HG03558 (cell line): ENCODE measurements at regions not wholly inside any gene's neighbourhood (a gene's known extent, or its start where the extent isn't known, plus 50 kb on each side); places are given as distances from the start of the nearest gene placed in this dataset.
"Not testable (repeated sequence)": the region's sequence is repeated elsewhere in the genome, so short reads cannot be mapped to it uniquely, and the experiment has no call there.

ENCODE experiments used
- ATAC-seq: cut with Tn5 transposase; IDR thresholded peaks from one replicate; pipeline ENCODE4 v1.9.1; 2021; ENCODE audit warnings: moderate number of reproducible peaks; ENCODE audit not compliant: unreplicated experiment; ENCODE audit errors: extremely low read depth

DNA sequence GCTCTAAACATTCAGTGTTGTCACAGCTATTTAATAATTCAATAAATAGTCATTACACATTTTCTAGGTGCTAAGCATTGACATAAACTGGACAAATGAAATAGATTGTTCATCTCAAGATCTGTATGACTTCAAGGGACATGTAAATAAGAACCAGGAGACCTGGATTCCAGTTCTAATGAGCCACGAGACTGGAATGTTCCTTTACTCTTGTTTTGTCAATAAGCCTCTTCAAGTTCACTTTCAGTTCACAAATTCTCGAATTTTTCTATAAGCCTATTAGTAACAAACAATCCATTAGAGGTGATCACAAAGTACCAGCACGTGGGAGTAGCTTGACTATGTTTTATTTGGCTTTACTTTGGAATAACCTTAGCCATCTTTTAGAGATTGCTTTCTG is 514.0 kb upstream of the SMIM31 start:
- ATAC-seq = no peak

DNA sequence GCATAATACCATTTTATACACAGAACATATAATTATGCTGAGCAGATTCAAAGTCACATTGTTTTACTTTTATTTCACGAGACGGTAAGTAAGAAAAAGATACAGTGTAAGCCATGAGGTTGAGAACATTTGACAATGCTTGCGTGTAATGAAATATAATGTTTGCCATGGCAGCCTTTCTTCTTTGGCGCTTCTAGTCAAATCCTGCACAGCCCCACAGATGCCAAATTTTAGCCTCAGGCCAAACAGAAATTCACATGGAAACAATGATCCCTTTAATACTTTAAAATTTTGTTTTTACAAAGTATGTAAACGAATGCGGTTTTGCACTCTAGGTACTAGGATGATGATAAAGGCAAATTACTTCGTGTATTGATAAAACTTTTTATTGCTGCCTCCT is 502.7 kb upstream of the SMIM31 start:
- no peak for ATAC-seq

- no peak for ATAC-seq
These were observed 501.6 kb upstream of the SMIM31 start for GRCh38 chr4:164252286-164252685.

DNA sequence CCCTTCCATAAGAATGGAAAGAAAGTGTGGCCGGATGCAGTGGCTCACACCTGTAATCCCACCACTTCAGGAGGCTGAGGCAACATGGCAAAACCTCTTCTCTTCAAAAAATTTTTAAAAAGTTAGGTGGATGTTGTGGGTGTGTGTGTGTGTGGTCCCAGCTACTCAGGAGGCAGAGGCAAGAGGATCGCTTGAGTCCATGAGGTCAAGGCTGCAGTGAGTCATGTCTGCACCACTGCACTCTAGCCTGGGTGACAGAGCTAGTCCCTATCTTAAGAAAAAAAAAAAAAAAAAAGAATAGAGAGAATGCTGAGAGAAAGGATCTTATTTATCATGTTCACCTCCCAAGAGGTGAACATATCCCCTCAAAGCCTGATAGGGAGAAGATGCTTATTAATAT is 492.1 kb upstream of the SMIM31 start:
- ATAC-seq = no peak

DNA sequence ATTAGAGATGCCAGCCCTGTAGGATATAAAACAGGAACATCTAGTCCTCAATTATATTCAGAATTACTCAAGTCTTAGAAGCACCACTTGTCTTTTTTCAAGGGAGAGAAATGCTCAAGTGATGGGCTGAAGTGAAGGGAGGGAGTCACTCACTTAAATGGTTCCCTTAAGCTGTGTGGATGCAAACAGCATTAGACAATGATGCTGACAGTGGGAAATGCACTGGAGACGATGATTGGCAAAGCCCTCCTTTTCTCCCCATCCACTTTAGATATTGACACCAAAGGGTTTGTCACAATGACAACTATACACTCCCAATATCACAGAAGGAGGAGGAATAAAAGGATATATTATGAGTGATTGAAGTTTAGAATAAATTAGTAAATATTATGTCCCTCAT is 491.4 kb upstream of the SMIM31 start:
- ATAC-seq = not testable (repeated sequence)

DNA sequence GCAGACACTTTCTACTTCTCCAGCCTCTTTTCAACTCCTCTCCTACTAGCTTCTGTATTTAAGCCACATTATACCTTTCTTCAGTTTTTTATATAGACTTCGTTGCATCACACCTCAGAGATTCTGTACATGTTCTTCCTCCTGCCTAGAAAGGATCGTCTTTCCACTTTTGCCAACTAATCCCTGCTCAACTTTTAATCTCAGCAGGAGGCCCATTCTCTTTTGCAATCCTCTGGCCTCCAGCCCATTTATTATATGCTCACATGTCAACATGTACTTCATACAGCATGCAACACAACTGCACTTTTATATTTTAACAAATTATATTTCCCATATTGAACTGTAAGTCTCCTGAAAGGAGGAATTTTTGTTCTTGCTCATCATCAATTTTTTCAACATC is 476.5 kb upstream of the SMIM31 start:
- not testable (repeated sequence) for ATAC-seq

- ATAC-seq = no peak
These were observed 466.8 kb upstream of the SMIM31 start for GRCh38 chr4:164287173-164287572.

DNA sequence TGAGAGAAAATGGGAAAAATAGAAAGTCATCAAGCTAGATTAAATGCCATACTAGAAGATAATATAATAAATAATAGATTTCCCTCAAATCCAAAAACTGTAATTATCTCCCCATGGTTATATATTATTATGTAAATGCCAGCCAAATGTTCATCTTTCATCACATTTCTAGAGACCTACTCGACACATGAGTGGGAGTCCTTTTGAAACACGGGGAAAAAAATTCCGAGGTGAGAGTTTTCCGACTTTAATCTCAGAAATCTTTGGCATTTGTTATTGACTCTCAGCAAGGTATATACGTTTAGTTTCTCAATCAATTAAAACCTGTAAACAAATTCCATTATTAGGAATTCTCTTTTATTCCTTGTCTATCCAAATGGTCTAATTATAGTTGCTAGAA is 465.4 kb upstream of the SMIM31 start:
- no peak for ATAC-seq

DNA sequence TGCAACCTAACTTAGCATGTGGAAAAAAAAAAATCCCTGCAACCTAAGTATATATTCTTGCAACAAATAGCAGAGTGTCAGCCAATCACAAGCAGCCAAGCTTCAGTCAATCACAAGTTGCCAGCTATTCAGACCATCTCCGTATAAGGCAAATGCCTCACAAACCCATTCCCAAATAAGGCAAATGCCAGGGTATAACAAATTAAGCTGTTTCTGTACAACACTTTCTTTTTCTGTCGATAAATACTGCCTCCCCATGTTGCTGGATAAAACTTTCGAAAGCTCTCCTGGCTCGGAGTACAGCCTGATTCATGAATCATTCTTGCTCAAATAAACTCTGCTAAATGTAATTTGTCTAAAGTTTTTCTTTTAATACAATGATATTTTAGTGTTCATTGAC is 460.7 kb upstream of the SMIM31 start:
- ATAC-seq = no peak

- no peak for ATAC-seq
These were observed 460.2 kb upstream of the SMIM31 start for GRCh38 chr4:164293743-164294142.

GRCh38 chr4:164301430-164301829 is 452.5 kb upstream of the SMIM31 start:
- ATAC-seq = no peak

GRCh38 chr4:164304101-164304639 is 449.8 kb upstream of the SMIM31 start:
- ATAC-seq = peak; percentile 65

- no peak for ATAC-seq
These were observed 449.1 kb upstream of the SMIM31 start for GRCh38 chr4:164304861-164305260.

DNA sequence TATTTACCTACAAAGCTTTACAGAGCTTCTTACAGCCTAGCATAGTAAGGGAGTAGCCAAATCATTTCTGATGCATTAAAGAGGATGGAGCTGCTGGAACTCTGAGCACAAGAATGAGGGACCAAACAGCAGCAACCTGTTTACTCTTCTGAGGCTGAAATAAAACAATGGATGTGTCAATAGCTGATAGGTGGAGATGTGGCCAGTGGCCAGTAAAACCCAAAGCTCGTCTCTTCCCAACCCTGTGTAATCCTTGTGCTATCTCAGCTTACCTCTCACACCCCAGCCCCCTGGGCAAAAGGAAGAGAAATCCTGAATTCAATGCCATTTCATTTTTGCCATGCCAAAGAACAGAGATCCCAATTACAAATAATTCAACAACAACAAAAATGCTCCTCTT is 446.7 kb upstream of the SMIM31 start:
- no peak for ATAC-seq

DNA sequence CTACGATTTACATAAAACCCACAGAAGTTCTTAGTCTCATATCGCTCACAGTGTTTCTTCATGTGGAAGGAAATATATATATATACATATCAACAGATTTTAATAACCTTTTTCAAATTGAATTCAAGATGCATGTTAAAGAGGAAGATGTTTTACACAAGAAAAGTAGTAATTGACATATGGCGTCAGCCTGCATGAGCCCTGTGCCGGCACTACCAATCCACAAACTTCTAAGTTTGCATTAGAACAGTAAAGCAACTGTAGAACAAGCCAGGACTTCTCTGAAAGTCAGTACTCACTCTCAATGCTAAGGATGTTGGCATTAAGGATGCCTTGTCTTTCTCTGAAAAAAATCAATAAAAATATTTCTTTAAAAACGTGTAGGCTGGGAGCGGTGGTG is 441.3 kb upstream of the SMIM31 start:
- no peak for ATAC-seq

DNA sequence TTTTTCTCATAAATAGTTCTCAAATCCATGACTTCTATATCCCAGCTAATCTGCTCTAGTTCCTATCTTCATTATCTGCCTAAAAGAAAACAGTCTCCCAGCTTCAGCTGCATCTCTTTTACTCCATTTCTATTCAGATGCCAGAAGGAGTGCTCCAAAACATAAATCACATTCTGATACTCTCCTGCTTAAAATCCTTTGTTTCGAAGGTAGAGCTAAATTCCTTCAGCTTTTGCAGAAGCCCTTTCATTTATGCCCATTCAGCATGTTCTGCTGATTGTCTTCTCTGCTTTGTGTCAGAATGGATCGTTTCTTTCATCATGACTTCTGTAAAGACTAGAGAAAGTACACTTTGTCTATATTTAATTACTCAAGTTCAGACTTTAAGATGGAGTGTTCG is 440.1 kb upstream of the SMIM31 start:
- ATAC-seq = no peak

DNA sequence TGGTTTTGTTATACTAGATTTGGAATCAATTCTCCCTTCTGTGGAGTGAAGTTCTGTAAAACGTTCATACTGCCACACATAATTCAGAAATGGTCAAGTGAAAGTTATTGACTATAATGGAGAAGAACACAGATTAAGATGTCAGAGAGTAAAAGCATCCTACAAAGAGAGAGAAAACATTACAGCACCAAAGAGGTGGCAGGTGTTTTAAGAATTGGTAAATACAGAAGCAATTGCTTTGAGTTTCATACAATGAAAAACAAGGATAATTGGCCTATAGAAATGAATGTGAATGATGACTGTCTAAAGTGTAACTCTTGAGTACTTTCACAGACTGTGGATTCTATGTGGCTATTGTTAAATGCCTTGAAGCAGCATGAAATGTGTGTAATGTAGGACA is 435.6 kb upstream of the SMIM31 start:
- no peak for ATAC-seq

- no peak for ATAC-seq
These were observed 434.2 kb upstream of the SMIM31 start for GRCh38 chr4:164319688-164320087.

DNA sequence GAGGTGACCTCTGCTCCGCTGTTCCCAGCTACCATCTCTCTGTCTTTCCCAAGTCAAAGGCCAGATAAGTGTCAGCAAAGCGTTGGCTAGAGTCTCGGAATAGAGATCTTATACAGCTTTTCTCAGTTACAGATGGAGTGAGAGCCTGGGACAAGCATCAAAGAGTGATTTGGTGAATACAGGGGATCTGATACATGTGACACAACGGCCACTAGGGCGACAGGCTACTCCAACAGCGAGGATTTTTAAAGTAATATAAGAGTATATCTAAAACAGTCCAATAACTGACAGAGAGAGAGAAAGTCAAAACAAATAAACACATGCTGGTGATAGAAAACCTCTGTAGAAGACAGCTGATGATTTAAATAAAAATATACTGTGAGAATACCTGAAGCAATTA is 433.1 kb upstream of the SMIM31 start:
- ATAC-seq = no peak

- no peak for ATAC-seq
These were observed 427.9 kb upstream of the SMIM31 start for GRCh38 chr4:164326056-164326455.

DNA sequence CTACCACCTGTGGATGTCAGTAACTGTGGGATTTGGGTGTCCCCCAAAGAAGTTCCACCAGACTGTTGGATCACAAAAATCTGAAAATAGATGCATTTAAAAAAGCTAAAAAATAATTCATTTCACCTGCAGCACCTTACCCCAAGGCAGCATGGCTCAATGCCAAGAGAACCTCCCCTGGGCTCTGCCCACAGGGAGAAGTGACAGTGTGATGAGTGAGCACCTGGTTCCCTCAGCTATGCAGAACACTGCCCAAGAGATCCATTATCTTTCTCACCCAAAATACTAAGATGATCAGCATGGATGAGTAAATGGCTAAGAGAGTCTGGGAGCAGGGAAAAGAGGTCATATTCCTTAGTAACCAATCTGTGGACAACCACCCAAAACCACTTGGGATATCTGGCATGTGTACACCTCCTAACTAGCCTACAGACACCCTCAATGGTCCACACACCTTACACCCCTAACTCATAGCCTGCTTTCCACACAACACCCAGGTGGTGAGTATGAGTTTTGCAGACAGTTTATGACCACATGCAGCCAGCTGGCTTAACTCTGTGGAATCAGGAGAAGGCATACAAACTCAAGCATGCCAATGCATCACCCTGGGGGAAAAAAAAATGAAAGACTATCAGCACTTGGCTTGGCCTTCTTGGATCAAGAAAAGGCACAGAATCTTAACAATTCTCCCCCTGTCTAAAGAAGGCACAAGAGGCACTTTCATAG is 416.5 kb upstream of the SMIM31 start:
- no peak for ATAC-seq

DNA sequence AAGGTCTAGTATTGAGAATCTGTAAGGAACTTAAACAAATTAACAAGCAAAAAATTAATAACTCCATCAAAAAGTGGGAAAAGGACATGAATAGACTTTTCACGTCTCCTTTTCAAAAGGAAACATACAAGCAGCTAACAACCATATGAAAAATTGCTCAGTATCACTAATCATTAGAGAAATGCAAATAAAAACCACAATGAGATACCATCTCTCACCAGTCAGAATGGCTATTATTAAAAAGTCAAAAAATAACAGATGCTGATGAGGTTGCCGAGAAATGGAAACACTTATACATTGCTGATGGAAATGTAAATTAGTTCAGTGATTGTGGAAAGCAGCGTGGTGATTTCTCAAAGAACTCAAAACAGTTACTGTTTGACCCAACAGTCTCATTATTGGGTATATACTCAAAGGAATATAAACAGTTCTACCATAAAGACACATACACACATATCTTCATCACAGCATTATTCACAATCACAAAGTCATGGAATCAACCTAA is 410.4 kb upstream of the SMIM31 start:
- no peak for ATAC-seq
